HL-60 (cell line): ENCODE measurements at regions not wholly inside any gene's neighbourhood (a gene's known extent, or its start where the extent isn't known, plus 50 kb on each side); places are given as distances from the start of the nearest gene placed in this dataset.

Experiments
- CTCF ChIP-seq: IDR thresholded peaks from one replicate; pipeline ENCODE4 v1.5.1; 2011; ENCODE audit warnings: low read length, control low read depth, inconsistent platforms; ENCODE audit not compliant: insufficient read depth
- GABPA ChIP-seq: IDR thresholded peaks from 2 replicates; pipeline ENCODE4 v1.6.1; 2012; ENCODE audit warnings: low read depth
- POLR2AphosphoS5 ChIP-seq: IDR thresholded peaks from 2 replicates; pipeline ENCODE4 v1.6.1; 2012; ENCODE audit warnings: low read depth
- REST ChIP-seq: IDR thresholded peaks from 2 replicates; pipeline ENCODE4 v1.6.1; 2012; ENCODE audit warnings: low read depth; ENCODE audit not compliant: insufficient replicate concordance
- SPI1 ChIP-seq: IDR thresholded peaks from 2 replicates; pipeline ENCODE4 v1.6.1; 2012; ENCODE audit warnings: low read depth, mild to moderate bottlenecking, borderline replicate concordance

- TF ChIP-seq REST (no peak), POLR2AphosphoS5 (no peak), CTCF (no peak), SPI1 (no peak), GABPA (no peak)
These were observed 79.1 kb upstream of the PCDH17 start for GRCh38 chr13:57552437-57552836.
